ENCODE measurements at regions not wholly inside any gene's neighbourhood (a gene's known extent, or its start where the extent isn't known, plus 50 kb on each side); places are given as distances from the start of the nearest gene placed in this dataset.

GRCh38 chr4:23333556-23333945, 556.3 kb downstream of the PPARGC1A start:
- TF ChIP-seq CTCF (conservative IDR thresholded peaks at IDR 0.05) = no peak
- H3K27ac ChIP-seq (ENCODE audit: insufficient read length, low read depth, low read length) = no peak overlapping the region
- H3K56ac ChIP-seq (ENCODE audit: insufficient read length, low read depth, low read length) = no peak overlapping the region
- no peaks in the 10 kb centered on the region for H4K20me1 ChIP-seq (ENCODE audit: control insufficient read depth, insufficient read depth, insufficient read length)
- Mint-ChIP-seq H3K27ac (no peak overlapping the region; a peak in 1 of 7 replicates), H3K9me3 (no peaks in the 10 kb centered on the region), H3K36me3 (ENCODE audit: insufficient read depth in 1 of 3, low read depth in 3 of 3) (no peaks in the 10 kb centered on the region), H3K4me1 (peaks cover 28 to 29% of the 10 kb centered on the region in 2 experiments), H3K4me3 (no peak overlapping the region), H3K27me3 (ENCODE audit: low read depth) (no peaks in the 10 kb centered on the region)
- no peak overlapping the region for H2BK20ac ChIP-seq (ENCODE audit: low read depth, low read length, poor library complexity, severe bottlenecking)
- WGBS (ENCODE audit: extremely low coverage, insufficient read length, low lambda C conversion rate) = no CpG with 5 or more reads among the region's 5 CpGs
- H3K79me2 ChIP-seq (ENCODE audit: insufficient read depth, low read length) = no peaks in the 10 kb centered on the region
- peaks cover 2% of the 10 kb centered on the region; the same call in 1 of the 2 replicates for H3K4me1 ChIP-seq (ENCODE audit: insufficient read depth, low read length)
- no peaks in the 10 kb centered on the region for H3K9me3 ChIP-seq (ENCODE audit: control insufficient read depth, low read depth, low read length)
- H3K9ac ChIP-seq (ENCODE audit: extremely low read depth, insufficient read length, low read length) = no peak overlapping the region
- H4K91ac ChIP-seq (ENCODE audit: insufficient read length, low read depth, low read length) = no peak overlapping the region
- H3K18ac ChIP-seq (ENCODE audit: insufficient read length, low read depth, low read length) = no peak overlapping the region
- no peak overlapping the region for H2BK15ac ChIP-seq (ENCODE audit: low read depth, low read length)
- no peak overlapping the region for H3K4ac ChIP-seq (ENCODE audit: low read depth, low read length)
- H2AK5ac ChIP-seq (ENCODE audit: insufficient read length, low read length) = no peak overlapping the region
- H3K23ac ChIP-seq (ENCODE audit: insufficient read length, low read depth, low read length) = no peak overlapping the region
- no peak overlapping the region for H2BK12ac ChIP-seq (ENCODE audit: insufficient read length, low read depth, low read length)
- no peaks in the 10 kb centered on the region for H3K27me3 ChIP-seq (ENCODE audit: insufficient read depth, low read length)
- no peak overlapping the region for H3T11ph ChIP-seq (ENCODE audit: low read length)
- H3K4me2 ChIP-seq (ENCODE audit: insufficient read depth, insufficient read length, low read length) = no peak overlapping the region
- H2BK120ac ChIP-seq (ENCODE audit: low read depth, low read length, poor library complexity, severe bottlenecking) = no peak overlapping the region
- no peaks in the 10 kb centered on the region for H3K23me2 ChIP-seq (ENCODE audit: insufficient read length, low read depth, low read length, poor library complexity, severe bottlenecking)
- no peak for DNase-seq
- no peak overlapping the region for H2AFZ ChIP-seq (ENCODE audit: low read length)
- H2BK5ac ChIP-seq (ENCODE audit: insufficient read length, low read length) = no peak overlapping the region
- H3K14ac ChIP-seq (ENCODE audit: insufficient read depth, low read length) = no peak overlapping the region
- H3K79me1 ChIP-seq (ENCODE audit: insufficient read depth, low read depth, low read length, poor library complexity, severe bottlenecking) = no peaks in the 10 kb centered on the region
- no peak overlapping the region for H4K5ac ChIP-seq (ENCODE audit: insufficient read length, low read depth, low read length)
- H4K8ac ChIP-seq (replicated peaks; ENCODE audit: insufficient read length, low read depth, low read length) = no peak overlapping the region
